ENCODE measurements at regions not wholly inside any gene's neighbourhood (a gene's known extent, or its start where the extent isn't known, plus 50 kb on each side); places are given as distances from the start of the nearest gene placed in this dataset.
A peak's percentile ranks its signal among the peaks of the same experiment; 100 is the strongest.
"Not testable (repeated sequence)": the region's sequence is repeated elsewhere in the genome, so short reads cannot be mapped to it uniquely, and the experiment has no call there.

GRCh38 chr6:50380406-50381098 lies 330.8 kb upstream of the DEFB112 start:
- no peak for DNase-seq (ENCODE audit: low read depth)
- TF ChIP-seq CTCF (IDR thresholded peaks at IDR 0.05; ENCODE audit: insufficient read depth, low read depth, low read length, missing control alignments): no peak
- H3K4me3 ChIP-seq (ENCODE audit: low read depth, low read length): peak overlapping the region; percentile 26

- no peak overlapping the region; the same call in 1 of the 2 replicates for H3K4me3 ChIP-seq (ENCODE audit: low read depth, low read length)
- peak; percentile 16 for TF ChIP-seq CTCF (IDR thresholded peaks at IDR 0.05; ENCODE audit: insufficient read depth, low read depth, low read length, missing control alignments)
- peak; percentile 2 for DNase-seq (ENCODE audit: low read depth)
Observed at GRCh38 chr6:50381099-50381415, 331.3 kb upstream of the DEFB112 start.

- no peak for TF ChIP-seq CTCF (IDR thresholded peaks at IDR 0.05; ENCODE audit: insufficient read depth, low read depth, low read length, missing control alignments)
- no peak for DNase-seq (ENCODE audit: low read depth)
- no peak overlapping the region for H3K4me3 ChIP-seq (ENCODE audit: low read depth, low read length)
Observed at GRCh38 chr6:50390416-50390815, 322.9 kb upstream of the TFAP2D start.

GRCh38 chr6:50394139-50394538 lies 319.2 kb upstream of the TFAP2D start:
- DNase-seq (ENCODE audit: low read depth); H3K4me3 ChIP-seq (ENCODE audit: low read depth, low read length): not testable (repeated sequence)

GRCh38 chr6:50404643-50405042 lies 308.7 kb upstream of the TFAP2D start:
- TF ChIP-seq CTCF (IDR thresholded peaks at IDR 0.05; ENCODE audit: insufficient read depth, low read depth, low read length, missing control alignments): no peak
- no peak for DNase-seq (ENCODE audit: low read depth)
- no peak overlapping the region for H3K4me3 ChIP-seq (ENCODE audit: low read depth, low read length)

- H3K4me3 ChIP-seq (ENCODE audit: low read depth, low read length): no peak overlapping the region
- no peak for DNase-seq (ENCODE audit: low read depth)
- TF ChIP-seq CTCF (IDR thresholded peaks at IDR 0.05; ENCODE audit: insufficient read depth, low read depth, low read length, missing control alignments): no peak
Observed at GRCh38 chr6:50410579-50410978, 302.7 kb upstream of the TFAP2D start.

- not testable (repeated sequence) for H3K4me3 ChIP-seq (ENCODE audit: low read depth, low read length); DNase-seq (ENCODE audit: low read depth)
Observed at GRCh38 chr6:50421041-50421440, 292.3 kb upstream of the TFAP2D start.

GRCh38 chr6:50427267-50427666 lies 286.1 kb upstream of the TFAP2D start:
- no peak overlapping the region for H3K4me3 ChIP-seq (ENCODE audit: low read depth, low read length)

More at GRCh38 chr6:50427267-50427666, 286.1 kb upstream of the TFAP2D start:
- DNase-seq (ENCODE audit: low read depth): no peak
- TF ChIP-seq CTCF (IDR thresholded peaks at IDR 0.05; ENCODE audit: insufficient read depth, low read depth, low read length, missing control alignments): no peak

All from GM12865 (cell line).